Pulmonary artery endothelial cell (primary cell): ENCODE measurements at regions not wholly inside any gene's neighbourhood (a gene's known extent, or its start where the extent isn't known, plus 50 kb on each side); places are given as distances from the start of the nearest gene placed in this dataset.

Experiments
- DNase-seq: peaks from one replicate; pipeline ENCODE4 v3.0.0-alpha.2; 2011; ENCODE audit warnings: low read depth, low spot score

GRCh38 chr13:29905845-29906244, 55.4 kb upstream of the UBL3 start:
- no peak for DNase-seq

- DNase-seq = no peak
These were observed 53.6 kb upstream of the UBL3 start for GRCh38 chr13:29903996-29904395.

GRCh38 chr13:29903543-29903942, 53.1 kb upstream of the UBL3 start:
- no peak for DNase-seq

- DNase-seq = no peak
These were observed 52.4 kb upstream of the UBL3 start for GRCh38 chr13:29902632-29903305.

GRCh38 chr13:29901710-29902631, 51.6 kb upstream of the UBL3 start:
- DNase-seq = no peak
